ENCODE measurements at regions not wholly inside any gene's neighbourhood (a gene's known extent, or its start where the extent isn't known, plus 50 kb on each side); places are given as distances from the start of the nearest gene placed in this dataset.

GRCh38 chr9:24381205-24381604 is 164.5 kb downstream of the IZUMO3 start:
- DNase-seq (ENCODE audit: low read depth) = no peak
- TF ChIP-seq, protein P1, sequence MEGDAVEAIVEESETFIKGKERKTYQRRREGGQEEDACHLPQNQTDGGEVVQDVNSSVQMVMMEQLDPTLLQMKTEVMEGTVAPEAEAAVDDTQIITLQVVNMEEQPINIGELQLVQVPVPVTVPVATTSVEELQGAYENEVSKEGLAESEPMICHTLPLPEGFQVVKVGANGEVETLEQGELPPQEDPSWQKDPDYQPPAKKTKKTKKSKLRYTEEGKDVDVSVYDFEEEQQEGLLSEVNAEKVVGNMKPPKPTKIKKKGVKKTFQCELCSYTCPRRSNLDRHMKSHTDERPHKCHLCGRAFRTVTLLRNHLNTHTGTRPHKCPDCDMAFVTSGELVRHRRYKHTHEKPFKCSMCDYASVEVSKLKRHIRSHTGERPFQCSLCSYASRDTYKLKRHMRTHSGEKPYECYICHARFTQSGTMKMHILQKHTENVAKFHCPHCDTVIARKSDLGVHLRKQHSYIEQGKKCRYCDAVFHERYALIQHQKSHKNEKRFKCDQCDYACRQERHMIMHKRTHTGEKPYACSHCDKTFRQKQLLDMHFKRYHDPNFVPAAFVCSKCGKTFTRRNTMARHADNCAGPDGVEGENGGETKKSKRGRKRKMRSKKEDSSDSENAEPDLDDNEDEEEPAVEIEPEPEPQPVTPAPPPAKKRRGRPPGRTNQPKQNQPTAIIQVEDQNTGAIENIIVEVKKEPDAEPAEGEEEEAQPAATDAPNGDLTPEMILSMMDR (conservative IDR thresholded peaks at IDR 0.05; ENCODE audit: control insufficient read depth, insufficient read depth, low read depth, low read length) = no peak
- H3K4me3 ChIP-seq (ENCODE audit: control insufficient read depth, low read depth, low read length) = no peak overlapping the region

DNA sequence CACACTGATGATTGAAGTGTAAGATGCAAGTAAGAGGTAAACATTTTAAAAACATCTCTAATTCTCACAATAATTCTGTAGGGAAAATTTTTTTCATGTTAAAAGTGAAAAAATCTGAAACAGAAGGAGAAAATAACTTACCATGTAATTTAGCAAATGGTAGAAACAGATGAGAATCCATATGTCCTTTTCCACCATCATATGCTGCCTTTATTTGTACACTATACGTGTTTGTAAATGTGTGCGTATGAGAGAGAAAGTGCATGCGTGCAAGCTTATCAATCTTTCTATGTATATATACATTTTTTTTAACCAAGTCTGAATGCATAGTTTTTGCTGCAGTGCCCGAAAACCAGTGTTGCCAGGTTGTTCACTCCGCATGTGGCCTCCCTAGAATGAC is 186.7 kb downstream of the IZUMO3 start:
- TF ChIP-seq, protein P1 (conservative IDR thresholded peaks at IDR 0.05; ENCODE audit: control insufficient read depth, insufficient read depth, low read depth, low read length) = no peak
- no peak overlapping the region for H3K4me3 ChIP-seq (ENCODE audit: control insufficient read depth, low read depth, low read length)
- no peak for DNase-seq (ENCODE audit: low read depth)

DNA sequence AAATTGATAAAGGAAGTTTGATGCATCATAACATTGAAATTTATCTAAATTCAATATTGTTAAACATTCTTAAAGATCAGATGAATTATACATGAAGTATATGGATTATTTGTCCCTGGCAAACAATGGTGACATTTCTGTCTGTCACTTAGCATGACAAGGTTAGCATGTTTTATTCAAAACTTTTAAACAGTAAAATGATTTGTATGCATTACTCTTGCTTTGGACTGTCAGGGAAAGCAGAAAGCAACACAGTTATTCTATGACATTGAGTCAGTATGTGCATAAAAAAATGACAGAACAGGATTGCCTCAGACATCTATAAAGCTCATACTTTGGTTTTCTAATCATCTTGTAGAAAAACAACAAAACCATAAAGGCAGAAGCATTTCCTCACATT is 193.7 kb downstream of the IZUMO3 start:
- DNase-seq (ENCODE audit: low read depth) = no peak
- TF ChIP-seq, protein P1 (conservative IDR thresholded peaks at IDR 0.05; ENCODE audit: control insufficient read depth, insufficient read depth, low read depth, low read length) = no peak
- no peak overlapping the region for H3K4me3 ChIP-seq (ENCODE audit: control insufficient read depth, low read depth, low read length)

- H3K4me3 ChIP-seq (ENCODE audit: control insufficient read depth, low read depth, low read length) = no peak overlapping the region
- TF ChIP-seq, protein P1 (conservative IDR thresholded peaks at IDR 0.05; ENCODE audit: control insufficient read depth, insufficient read depth, low read depth, low read length) = no peak
- no peak for DNase-seq (ENCODE audit: low read depth)
Observed at GRCh38 chr9:24351258-24351657, 194.4 kb downstream of the IZUMO3 start.

DNA sequence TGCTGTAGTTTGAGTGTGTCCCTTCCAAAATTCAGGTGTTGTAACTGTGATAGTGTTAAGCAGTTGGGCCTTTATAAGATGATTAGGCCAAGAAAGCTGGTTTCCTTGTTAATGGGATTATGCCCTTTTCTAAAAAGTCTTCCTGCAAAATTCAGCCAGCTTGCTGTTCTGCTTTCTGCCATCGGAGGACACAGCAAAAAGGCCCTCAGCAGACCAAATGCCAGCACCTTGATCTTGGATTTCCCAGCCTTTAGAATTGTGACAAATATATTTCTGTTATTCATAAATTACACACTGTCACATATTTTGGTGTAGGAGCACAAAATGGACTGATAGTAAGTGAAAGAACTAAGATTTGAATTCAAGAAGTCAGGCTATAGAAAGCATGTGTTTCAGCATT is 203.2 kb downstream of the IZUMO3 start:
- no peak overlapping the region for H3K4me3 ChIP-seq (ENCODE audit: control insufficient read depth, low read depth, low read length)
- TF ChIP-seq, protein P1 (conservative IDR thresholded peaks at IDR 0.05; ENCODE audit: control insufficient read depth, insufficient read depth, low read depth, low read length) = no peak
- DNase-seq (ENCODE audit: low read depth) = no peak

DNA sequence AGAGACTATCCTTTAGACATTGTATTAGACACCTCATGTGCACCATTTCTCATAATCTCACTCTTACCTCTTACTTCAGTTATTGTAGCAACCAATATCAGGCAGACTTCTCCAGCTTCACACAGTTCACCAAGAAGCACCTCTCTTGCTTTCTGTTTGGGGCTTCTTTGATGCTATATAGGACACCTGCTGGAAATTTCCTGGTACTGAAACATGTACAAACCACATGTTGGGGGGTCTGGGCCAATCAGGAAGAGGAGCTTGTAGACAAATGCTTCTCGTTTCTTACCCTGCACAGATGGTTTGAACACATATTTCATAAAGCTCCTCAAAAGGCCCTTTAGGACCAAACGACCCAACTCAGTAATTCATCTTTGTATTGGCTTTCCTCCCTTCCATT is 212.1 kb downstream of the IZUMO3 start:
- TF ChIP-seq, protein P1 (conservative IDR thresholded peaks at IDR 0.05; ENCODE audit: control insufficient read depth, insufficient read depth, low read depth, low read length) = no peak
- H3K4me3 ChIP-seq (ENCODE audit: control insufficient read depth, low read depth, low read length) = no peak overlapping the region
- no peak for DNase-seq (ENCODE audit: low read depth)

DNA sequence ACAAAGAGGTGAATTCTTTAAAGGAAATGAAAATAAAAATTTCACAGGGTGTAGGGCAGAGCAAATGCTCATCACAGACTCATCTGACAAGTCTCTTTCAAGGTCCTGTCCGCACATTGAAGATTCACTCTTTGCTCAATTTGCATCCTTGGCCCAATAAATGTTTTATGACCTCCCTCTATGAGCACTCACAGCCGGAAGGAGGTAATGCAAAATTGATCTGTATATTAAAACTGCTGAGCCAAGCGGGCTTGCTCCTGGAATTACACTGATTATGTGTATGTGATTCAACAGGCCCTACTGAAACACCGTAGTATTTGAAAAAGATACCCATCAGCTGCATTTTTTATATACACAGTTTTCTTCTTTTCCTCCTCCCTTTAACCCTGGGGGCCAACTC is 246.8 kb downstream of the IZUMO3 start:
- TF ChIP-seq, protein P1 (conservative IDR thresholded peaks at IDR 0.05; ENCODE audit: control insufficient read depth, insufficient read depth, low read depth, low read length) = no peak
- no peak for DNase-seq (ENCODE audit: low read depth)
- H3K4me3 ChIP-seq (ENCODE audit: control insufficient read depth, low read depth, low read length) = no peak overlapping the region
